ENCODE measurements at regions not wholly inside any gene's neighbourhood (a gene's known extent, or its start where the extent isn't known, plus 50 kb on each side); places are given as distances from the start of the nearest gene placed in this dataset.

DNA sequence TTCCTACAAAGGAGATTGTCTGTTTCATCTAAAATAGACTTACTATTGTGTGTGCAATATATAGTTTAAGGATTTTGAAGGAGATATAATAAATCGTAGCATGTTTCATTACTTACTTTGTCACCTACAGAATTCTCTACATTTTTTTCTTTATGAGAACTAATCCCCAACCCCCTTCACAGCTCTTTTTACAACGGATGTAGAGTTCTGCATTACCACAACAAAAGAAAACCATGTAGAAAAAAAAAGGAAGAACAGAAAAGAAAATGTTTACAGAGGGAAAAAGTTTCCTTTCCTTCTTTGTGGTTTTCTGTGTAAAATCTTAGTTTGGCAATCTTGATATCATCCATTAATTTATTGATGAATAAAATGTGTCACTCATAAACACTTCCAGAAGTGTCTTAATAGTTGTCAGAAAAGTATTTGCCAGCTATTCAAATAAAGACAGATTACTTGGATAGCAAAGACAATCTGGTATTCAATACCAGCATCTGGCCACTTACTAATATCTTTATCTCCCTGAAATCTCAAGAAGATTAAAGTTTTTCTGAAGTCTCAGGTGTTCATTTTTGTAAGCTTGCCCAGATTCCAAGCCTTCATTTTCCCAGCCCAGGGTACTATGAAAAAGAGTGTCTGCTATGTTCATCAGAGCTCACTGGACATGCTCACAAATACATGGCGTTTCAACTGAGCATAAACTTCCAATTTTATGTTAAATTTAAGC lies 806.8 kb downstream of the PCDH19 start:
- Histone ChIP-seq H3K18ac (ENCODE audit: insufficient read length, low read depth, low read length) (no peak overlapping the region), H4K8ac (replicated peaks; ENCODE audit: insufficient read length, low read depth, low read length) (no peak overlapping the region), H2BK12ac (ENCODE audit: insufficient read length, low read depth, low read length) (no peak overlapping the region), H3K9me3 (ENCODE audit: control insufficient read depth, low read depth, low read length) (no peaks in the 10 kb centered on the region), H4K91ac (ENCODE audit: insufficient read length, low read depth, low read length) (no peak overlapping the region), H4K5ac (ENCODE audit: insufficient read length, low read depth, low read length) (no peak overlapping the region), H3K23ac (ENCODE audit: insufficient read length, low read depth, low read length) (no peak overlapping the region), H3K23me2 (ENCODE audit: insufficient read length, low read depth, low read length, poor library complexity, severe bottlenecking) (no peaks in the 10 kb centered on the region), H3K14ac (ENCODE audit: insufficient read depth, low read length) (no peak overlapping the region), H2AFZ (ENCODE audit: low read length) (no peak overlapping the region), H3K79me2 (ENCODE audit: insufficient read depth, low read length) (no peaks in the 10 kb centered on the region), H2BK15ac (ENCODE audit: low read depth, low read length) (no peak overlapping the region), H3K27me3 (ENCODE audit: insufficient read depth, low read length) (no peaks in the 10 kb centered on the region), H3T11ph (ENCODE audit: low read length) (no peak overlapping the region), H2BK5ac (ENCODE audit: insufficient read length, low read length) (no peak overlapping the region), H3K4me1 (ENCODE audit: insufficient read depth, low read length) (no peaks in the 10 kb centered on the region; the same call in 1 of the 2 replicates), H3K4me2 (ENCODE audit: insufficient read depth, insufficient read length, low read length) (no peak overlapping the region), H4K20me1 (ENCODE audit: control insufficient read depth, insufficient read depth, insufficient read length) (no peaks in the 10 kb centered on the region), H3K27ac (ENCODE audit: insufficient read length, low read depth, low read length) (no peak overlapping the region), H2BK120ac (ENCODE audit: low read depth, low read length, poor library complexity, severe bottlenecking) (no peak overlapping the region), H2BK20ac (ENCODE audit: low read depth, low read length, poor library complexity, severe bottlenecking) (no peak overlapping the region), H3K56ac (ENCODE audit: insufficient read length, low read depth, low read length) (no peak overlapping the region), H3K79me1 (ENCODE audit: insufficient read depth, low read depth, low read length, poor library complexity, severe bottlenecking) (no peaks in the 10 kb centered on the region), H3K4ac (ENCODE audit: low read depth, low read length) (no peak overlapping the region), H2AK5ac (ENCODE audit: insufficient read length, low read length) (no peak overlapping the region), H3K9ac (ENCODE audit: extremely low read depth, insufficient read length, low read length) (no peak overlapping the region)
- peaks cover 0 to 4% of the 10 kb centered on the region in 2 experiments; a peak in 3 of 5 replicates for H3K9me3 Mint-ChIP-seq
- no CpG with 5 or more reads among the region's 3 CpGs for WGBS (ENCODE audit: extremely low coverage, insufficient read length, low lambda C conversion rate)
- H3K4me1 Mint-ChIP-seq: peaks cover 34 to 42% of the 10 kb centered on the region in 2 experiments
- peak overlapping the region in 2 of 3 experiments; percentile 27 to 61; a peak in 3 of 7 replicates for H3K27ac Mint-ChIP-seq
- no peak for DNase-seq
- TF ChIP-seq, protein P1, sequence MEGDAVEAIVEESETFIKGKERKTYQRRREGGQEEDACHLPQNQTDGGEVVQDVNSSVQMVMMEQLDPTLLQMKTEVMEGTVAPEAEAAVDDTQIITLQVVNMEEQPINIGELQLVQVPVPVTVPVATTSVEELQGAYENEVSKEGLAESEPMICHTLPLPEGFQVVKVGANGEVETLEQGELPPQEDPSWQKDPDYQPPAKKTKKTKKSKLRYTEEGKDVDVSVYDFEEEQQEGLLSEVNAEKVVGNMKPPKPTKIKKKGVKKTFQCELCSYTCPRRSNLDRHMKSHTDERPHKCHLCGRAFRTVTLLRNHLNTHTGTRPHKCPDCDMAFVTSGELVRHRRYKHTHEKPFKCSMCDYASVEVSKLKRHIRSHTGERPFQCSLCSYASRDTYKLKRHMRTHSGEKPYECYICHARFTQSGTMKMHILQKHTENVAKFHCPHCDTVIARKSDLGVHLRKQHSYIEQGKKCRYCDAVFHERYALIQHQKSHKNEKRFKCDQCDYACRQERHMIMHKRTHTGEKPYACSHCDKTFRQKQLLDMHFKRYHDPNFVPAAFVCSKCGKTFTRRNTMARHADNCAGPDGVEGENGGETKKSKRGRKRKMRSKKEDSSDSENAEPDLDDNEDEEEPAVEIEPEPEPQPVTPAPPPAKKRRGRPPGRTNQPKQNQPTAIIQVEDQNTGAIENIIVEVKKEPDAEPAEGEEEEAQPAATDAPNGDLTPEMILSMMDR (conservative IDR thresholded peaks at IDR 0.05): no peak
- H3K36me3 Mint-ChIP-seq (ENCODE audit: insufficient read depth in 1 of 3, low read depth in 3 of 3): peaks cover 0 to 9% (median 0%) of the 10 kb centered on the region in 3 experiments; a peak in 1 of 7 replicates
- H3K27me3 Mint-ChIP-seq (ENCODE audit: low read depth): no peaks in the 10 kb centered on the region
- peak overlapping the region in 1 of 2 experiments; percentile 33; a peak in 3 of 5 replicates for H3K4me3 Mint-ChIP-seq

All from H9 (cell line).